ENCODE measurements at regions not wholly inside any gene's neighbourhood (a gene's known extent, or its start where the extent isn't known, plus 50 kb on each side); places are given as distances from the start of the nearest gene placed in this dataset.

- Histone ChIP-seq H3K36me3 (no peaks in the 10 kb centered on the region), H3K27me3 (no peaks in the 10 kb centered on the region), H3K27ac (no peak overlapping the region), H3K4me1 (peaks cover 3 to 18% (median 4%) of the 10 kb centered on the region in 3 donors), H3K4me3 (no peak overlapping the region), H3K9me3 (no peaks in the 10 kb centered on the region)
- no peak for ATAC-seq
- TF ChIP-seq EP300 (IDR thresholded peaks at IDR 0.05) (no peak), POLR2AphosphoS5 (IDR thresholded peaks at IDR 0.05) (no peak), CTCF (IDR thresholded peaks at IDR 0.05) (no peak), POLR2A (IDR thresholded peaks at IDR 0.05) (no peak)
- WGBS, 2 donors (ENCODE audit: low coverage in 1 of 2): 85 to 94% methylated on average over 3 to 4 of the region's 4 CpGs
These were observed 64.3 kb upstream of the IRF2BP2 start for GRCh38 chr1:234674218-234674815.

- TF ChIP-seq POLR2AphosphoS5 (IDR thresholded peaks at IDR 0.05) (no peak), POLR2A (IDR thresholded peaks at IDR 0.05) (no peak), EP300 (IDR thresholded peaks at IDR 0.05) (no peak), CTCF (IDR thresholded peaks at IDR 0.05) (no peak)
These were observed 62.6 kb upstream of the IRF2BP2 start for GRCh38 chr1:234672349-234673135.

GRCh38 chr1:234670967-234671626, 61.1 kb upstream of the IRF2BP2 start:
- Histone ChIP-seq H3K27me3 (no peaks in the 10 kb centered on the region), H3K36me3 (no peaks in the 10 kb centered on the region), H3K4me3 (no peak overlapping the region), H3K9me3 (peaks cover 0 to 4% (median 0%) of the 10 kb centered on the region in 3 donors), H3K27ac (no peak overlapping the region), H3K4me1 (peaks cover 0 to 12% (median 0%) of the 10 kb centered on the region in 3 donors)
- ATAC-seq: no peak
- no peak for TF ChIP-seq EP300 (IDR thresholded peaks at IDR 0.05)
- TF ChIP-seq POLR2AphosphoS5 (IDR thresholded peaks at IDR 0.05): no peak
- TF ChIP-seq POLR2A (IDR thresholded peaks at IDR 0.05): no peak
- no peak for TF ChIP-seq CTCF (IDR thresholded peaks at IDR 0.05)
- 79 to 87% methylated on average over 10 of the region's 10 CpGs for WGBS, 2 donors (ENCODE audit: low coverage in 1 of 2)

More at GRCh38 chr1:234672349-234673135, 62.6 kb upstream of the IRF2BP2 start:
- Histone ChIP-seq H3K27ac (no peak overlapping the region), H3K9me3 (peaks cover 0 to 4% (median 0%) of the 10 kb centered on the region in 3 donors), H3K27me3 (no peaks in the 10 kb centered on the region), H3K4me3 (no peak overlapping the region), H3K36me3 (no peaks in the 10 kb centered on the region), H3K4me1 (peaks cover 3 to 18% (median 4%) of the 10 kb centered on the region in 3 donors)
- ATAC-seq: no peak
- WGBS, 2 donors (ENCODE audit: low coverage in 1 of 2): 92 to 95% methylated on average over 5 to 9 of the region's 12 CpGs

DNA sequence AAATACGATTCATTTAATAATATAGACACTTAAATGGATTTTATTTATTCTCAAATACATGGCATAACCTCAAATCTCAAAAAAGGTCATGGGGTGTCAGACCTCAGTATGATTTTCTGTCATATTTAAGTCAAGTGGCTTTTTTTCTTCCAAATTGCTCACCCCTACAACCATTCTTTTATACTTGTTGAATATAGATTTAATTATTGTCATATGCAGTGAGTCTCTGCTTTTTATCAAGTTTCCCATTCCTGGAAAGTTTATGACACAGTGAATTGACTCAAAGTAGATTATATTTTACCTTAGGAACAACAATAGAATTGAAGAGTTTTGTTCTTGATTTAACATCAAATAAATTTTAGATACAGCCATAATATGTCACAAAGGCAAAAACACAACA, 59.5 kb upstream of the IRF2BP2 start:
- H3K9me3 ChIP-seq: peaks cover 0 to 4% (median 0%) of the 10 kb centered on the region in 3 donors
- H3K27ac ChIP-seq: no peak overlapping the region
- H3K27me3 ChIP-seq: no peaks in the 10 kb centered on the region
- no peak overlapping the region for H3K4me3 ChIP-seq
- 83 to 100% methylated on average over 1 of the region's 1 CpG for WGBS, 2 donors (ENCODE audit: low coverage in 1 of 2)
- ATAC-seq: no peak
- no peaks in the 10 kb centered on the region for H3K36me3 ChIP-seq
- TF ChIP-seq POLR2AphosphoS5 (IDR thresholded peaks at IDR 0.05) (no peak), EP300 (IDR thresholded peaks at IDR 0.05) (no peak), CTCF (IDR thresholded peaks at IDR 0.05) (no peak), POLR2A (IDR thresholded peaks at IDR 0.05) (no peak)
- no peaks in the 10 kb centered on the region for H3K4me1 ChIP-seq
